HG03558 (cell line): ENCODE measurements at regions not wholly inside any gene's neighbourhood (a gene's known extent, or its start where the extent isn't known, plus 50 kb on each side); places are given as distances from the start of the nearest gene placed in this dataset.

ENCODE experiments used
- ATAC-seq: cut with Tn5 transposase; IDR thresholded peaks from one replicate; pipeline ENCODE4 v1.9.1; 2021; ENCODE audit warnings: moderate number of reproducible peaks; ENCODE audit not compliant: unreplicated experiment; ENCODE audit errors: extremely low read depth

- ATAC-seq, result peak; percentile 82
Measured at GRCh38 chr7:45446195-45446944, 127.8 kb upstream of the ADCY1 start.

GRCh38 chr7:45447296-45447695 is 126.9 kb upstream of the ADCY1 start:
- ATAC-seq, result no peak

- no peak for ATAC-seq
Measured at GRCh38 chr7:45450571-45451204, 123.5 kb upstream of the ADCY1 start.

GRCh38 chr7:45451342-45452035 is 122.7 kb upstream of the ADCY1 start:
- no peak for ATAC-seq

- no peak for ATAC-seq
Measured at GRCh38 chr7:45454771-45455170, 119.4 kb upstream of the ADCY1 start.

- ATAC-seq, result no peak
Measured at GRCh38 chr7:45455662-45456061, 118.5 kb upstream of the ADCY1 start.

- no peak for ATAC-seq
Measured at GRCh38 chr7:45456105-45456504, 118.1 kb upstream of the ADCY1 start.

- no peak for ATAC-seq
Measured at GRCh38 chr7:45456747-45457524, 117.2 kb upstream of the ADCY1 start.

- no peak for ATAC-seq
Measured at GRCh38 chr7:45457591-45457990, 116.6 kb upstream of the ADCY1 start.

GRCh38 chr7:45459476-45459875 is 114.7 kb upstream of the ADCY1 start:
- no peak for ATAC-seq

- ATAC-seq, result no peak
Measured at GRCh38 chr7:45460379-45460778, 113.8 kb upstream of the ADCY1 start.

- no peak for ATAC-seq
Measured at GRCh38 chr7:45461026-45461425, 113.1 kb upstream of the ADCY1 start.

- ATAC-seq, result no peak
Measured at GRCh38 chr7:45469103-45469502, 105.1 kb upstream of the ADCY1 start.

- ATAC-seq, result no peak
Measured at GRCh38 chr7:45470031-45470430, 104.1 kb upstream of the ADCY1 start.

- ATAC-seq, result no peak
Measured at GRCh38 chr7:45479781-45480180, 94.4 kb upstream of the ADCY1 start.

GRCh38 chr7:45482451-45482850 is 91.7 kb upstream of the ADCY1 start:
- no peak for ATAC-seq

GRCh38 chr7:45484094-45484493 is 90.1 kb upstream of the ADCY1 start:
- no peak for ATAC-seq

- ATAC-seq, result no peak
Measured at GRCh38 chr7:45486575-45486974, 87.6 kb upstream of the ADCY1 start.

- ATAC-seq, result no peak
Measured at GRCh38 chr7:45494885-45495284, 79.3 kb upstream of the ADCY1 start.

- no peak for ATAC-seq
Measured at GRCh38 chr7:45495618-45496017, 78.5 kb upstream of the ADCY1 start.

GRCh38 chr7:45500257-45500656 is 73.9 kb upstream of the ADCY1 start:
- ATAC-seq, result no peak
